GM19397 (cell line): ENCODE measurements at regions not wholly inside any gene's neighbourhood (a gene's known extent, or its start where the extent isn't known, plus 50 kb on each side); places are given as distances from the start of the nearest gene placed in this dataset.
"Not testable (repeated sequence)": the region's sequence is repeated elsewhere in the genome, so short reads cannot be mapped to it uniquely, and the experiment has no call there.

Experiments used
- ATAC-seq: cut with Tn5 transposase; IDR thresholded peaks from one replicate; pipeline ENCODE4 v1.9.1; 2021; ENCODE audit warnings: mild to moderate bottlenecking, moderate library complexity; ENCODE audit not compliant: unreplicated experiment

GRCh38 chr2:111463956-111464355, 343.2 kb downstream of the BCL2L11 start:
- ATAC-seq, result peak; percentile 94

GRCh38 chr2:111464367-111464766, 343.7 kb downstream of the BCL2L11 start:
- not testable (repeated sequence) for ATAC-seq

GRCh38 chr2:111465521-111465920, 344.8 kb downstream of the BCL2L11 start:
- not testable (repeated sequence) for ATAC-seq

GRCh38 chr2:111466744-111467143, 346.0 kb downstream of the BCL2L11 start:
- not testable (repeated sequence) for ATAC-seq

GRCh38 chr2:111470924-111471323, 350.2 kb downstream of the BCL2L11 start:
- not testable (repeated sequence) for ATAC-seq

GRCh38 chr2:111471791-111472530, 351.2 kb downstream of the BCL2L11 start:
- not testable (repeated sequence) for ATAC-seq

GRCh38 chr2:111472844-111473403, 352.2 kb downstream of the BCL2L11 start:
- not testable (repeated sequence) for ATAC-seq

- ATAC-seq, result not testable (repeated sequence)
These were observed 352.8 kb downstream of the BCL2L11 start for GRCh38 chr2:111473522-111473921.

GRCh38 chr2:111474198-111474705, 353.5 kb downstream of the BCL2L11 start:
- ATAC-seq, result not testable (repeated sequence)

GRCh38 chr2:111478335-111478734, 357.6 kb downstream of the BCL2L11 start:
- not testable (repeated sequence) for ATAC-seq

- ATAC-seq, result not testable (repeated sequence)
These were observed 358.2 kb downstream of the BCL2L11 start for GRCh38 chr2:111478871-111479318.

- ATAC-seq, result not testable (repeated sequence)
These were observed 359.4 kb downstream of the BCL2L11 start for GRCh38 chr2:111480016-111480625.

GRCh38 chr2:111480633-111481032, 359.9 kb downstream of the BCL2L11 start:
- not testable (repeated sequence) for ATAC-seq

- not testable (repeated sequence) for ATAC-seq
These were observed 360.5 kb downstream of the BCL2L11 start for GRCh38 chr2:111481219-111481618.

GRCh38 chr2:111482987-111483679, 362.4 kb downstream of the BCL2L11 start:
- ATAC-seq, result peak; percentile 56

- ATAC-seq, result not testable (repeated sequence)
These were observed 363.4 kb downstream of the BCL2L11 start for GRCh38 chr2:111484097-111484496.

- ATAC-seq, result not testable (repeated sequence)
These were observed 365.2 kb downstream of the BCL2L11 start for GRCh38 chr2:111485895-111486294.

GRCh38 chr2:111488451-111488850, 367.7 kb downstream of the BCL2L11 start:
- ATAC-seq, result not testable (repeated sequence)

- not testable (repeated sequence) for ATAC-seq
These were observed 368.7 kb downstream of the BCL2L11 start for GRCh38 chr2:111489460-111489859.

- not testable (repeated sequence) for ATAC-seq
These were observed 370.5 kb downstream of the BCL2L11 start for GRCh38 chr2:111491181-111491580.

- ATAC-seq, result not testable (repeated sequence)
These were observed 370.9 kb downstream of the BCL2L11 start for GRCh38 chr2:111491614-111492013.
